LNCaP clone FGC (cell line): ENCODE measurements at regions not wholly inside any gene's neighbourhood (a gene's known extent, or its start where the extent isn't known, plus 50 kb on each side); places are given as distances from the start of the nearest gene placed in this dataset.

ENCODE experiments used
- DNase-seq: peaks from one replicate; pipeline ENCODE4 v3.0.0-alpha.2; 2011; ENCODE audit warnings: low read depth
- H3K4me3 ChIP-seq: 2 replicates; pipeline ENCODE4 v1.5.1; 2011; ENCODE audit warnings: mild to moderate bottlenecking, low read depth, low read length, control low read depth
- CTCF ChIP-seq: IDR thresholded peaks from 2 replicates; pipeline ENCODE4 v1.5.1; 2012; ENCODE audit warnings: mild to moderate bottlenecking; ENCODE audit not compliant: control insufficient read depth, insufficient read depth; ENCODE audit errors: extremely low read depth

GRCh38 chr18:73593207-73593606 lies 554.4 kb downstream of the FBXO15 start:
- no peak for TF ChIP-seq CTCF
- no peak overlapping the region for H3K4me3 ChIP-seq
- DNase-seq, result no peak

GRCh38 chr18:73590950-73591349 lies 556.7 kb downstream of the FBXO15 start:
- TF ChIP-seq CTCF, result no peak

GRCh38 chr18:73579698-73580097 lies 567.9 kb downstream of the FBXO15 start:
- TF ChIP-seq CTCF, result no peak
- H3K4me3 ChIP-seq, result no peak overlapping the region

More at GRCh38 chr18:73590950-73591349, 556.7 kb downstream of the FBXO15 start:
- no peak for DNase-seq
- no peak overlapping the region for H3K4me3 ChIP-seq

GRCh38 chr18:73577365-73577764 lies 570.3 kb downstream of the FBXO15 start:
- H3K4me3 ChIP-seq, result no peak overlapping the region
- TF ChIP-seq CTCF, result no peak
- no peak for DNase-seq

More at GRCh38 chr18:73579698-73580097, 567.9 kb downstream of the FBXO15 start:
- no peak for DNase-seq

- H3K4me3 ChIP-seq, result no peak overlapping the region
- TF ChIP-seq CTCF, result no peak
- DNase-seq, result peak; percentile 91
Observed at GRCh38 chr18:73563901-73564472, 583.6 kb downstream of the FBXO15 start.

GRCh38 chr18:73563345-73563744 lies 584.3 kb downstream of the FBXO15 start:
- no peak overlapping the region for H3K4me3 ChIP-seq
- no peak for DNase-seq
- TF ChIP-seq CTCF, result no peak

GRCh38 chr18:73556904-73557303 lies 590.7 kb downstream of the FBXO15 start:
- no peak overlapping the region for H3K4me3 ChIP-seq
- TF ChIP-seq CTCF, result no peak
- DNase-seq, result no peak
